ENCODE measurements at regions not wholly inside any gene's neighbourhood (a gene's known extent, or its start where the extent isn't known, plus 50 kb on each side); places are given as distances from the start of the nearest gene placed in this dataset.

DNA sequence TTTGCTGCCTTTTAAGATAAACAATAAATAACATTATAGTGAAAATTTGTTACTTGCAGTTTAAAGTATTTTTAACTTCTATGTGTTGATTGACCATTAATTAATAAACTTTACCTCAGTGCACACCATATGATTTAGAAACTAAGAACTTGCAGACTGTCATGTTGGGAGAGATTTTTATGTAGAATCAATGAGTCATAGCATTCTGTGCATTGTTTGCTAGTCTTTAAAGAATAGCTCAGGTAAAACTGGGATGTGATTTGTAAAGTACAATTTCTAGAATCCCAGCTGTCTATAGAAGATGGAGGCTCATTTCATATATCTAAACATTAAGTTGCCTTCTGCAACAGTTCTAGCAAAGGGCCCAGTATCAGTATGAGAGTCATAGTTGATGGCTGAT, 199.6 kb upstream of the SEMA3A start (continued):
- TF ChIP-seq TAF1 (IDR thresholded peaks at IDR 0.05; ENCODE audit: borderline replicate concordance, low read depth, low read length) (no peak), EZH2phosphoT487 (IDR thresholded peaks at IDR 0.05; ENCODE audit: borderline replicate concordance, low read depth) (no peak)

DNA sequence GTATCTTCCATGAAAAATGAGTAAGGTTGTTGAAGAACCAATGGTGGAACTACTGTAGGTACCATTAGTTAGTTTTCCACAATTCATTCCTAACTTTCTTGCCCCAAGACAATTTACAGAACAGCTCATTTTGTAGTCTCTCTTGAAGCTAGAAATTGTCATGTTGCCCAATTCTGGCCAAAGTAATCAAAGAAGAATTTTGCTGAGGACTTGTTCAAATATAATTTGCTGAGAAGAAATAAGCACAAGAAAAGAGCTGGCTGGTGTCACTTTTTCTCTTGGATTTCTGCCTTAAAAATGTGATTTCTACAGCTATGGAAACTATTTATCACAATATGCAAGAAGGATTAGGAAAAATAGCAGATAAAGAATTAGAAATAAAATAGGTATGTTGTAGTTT, 199.2 kb upstream of the SEMA3A start:
- H3K36me3 ChIP-seq (replicated peaks in 1 of 2; ENCODE audit: control insufficient read depth in 1 of 2, insufficient read depth in 2 of 2, low read length in 1 of 2): no peaks in the 10 kb centered on the region
- H2AFZ ChIP-seq (ENCODE audit: low read depth): no peak overlapping the region
- H3K27ac ChIP-seq (ENCODE audit: low read depth in 2 of 2, low read length in 1 of 2): no peak overlapping the region
- H3K4me1 ChIP-seq (ENCODE audit: control insufficient read depth in 1 of 2, insufficient read depth in 2 of 2, low read depth in 1 of 2, low read length in 1 of 2): no peaks in the 10 kb centered on the region
- no peak overlapping the region for H3K4me2 ChIP-seq
- no peaks in the 10 kb centered on the region for H3K79me2 ChIP-seq (ENCODE audit: insufficient read depth)
- H3K4me3 ChIP-seq (ENCODE audit: low read depth in 2 of 2, low read length in 1 of 2): no peak overlapping the region
- TF ChIP-seq POLR2AphosphoS5 (IDR thresholded peaks at IDR 0.05; ENCODE audit: low read depth, low read length): no peak
- no peak for TF ChIP-seq EP300 (IDR thresholded peaks at IDR 0.05; ENCODE audit: borderline replicate concordance in 1 of 2, low read depth in 1 of 2, low read length in 1 of 2)
- TF ChIP-seq MEF2A (IDR thresholded peaks at IDR 0.05; ENCODE audit: borderline replicate concordance, low read depth): no peak
- TF ChIP-seq TCF12 (IDR thresholded peaks at IDR 0.05): no peak
- TF ChIP-seq RFX5 (IDR thresholded peaks at IDR 0.05; ENCODE audit: low read length): no peak
- no peak for TF ChIP-seq NRF1 (IDR thresholded peaks at IDR 0.05; ENCODE audit: low read depth, low read length)
- no peak for TF ChIP-seq FOSL2 (IDR thresholded peaks at IDR 0.05; ENCODE audit: borderline replicate concordance, low read depth)
- TF ChIP-seq IRF3 (IDR thresholded peaks at IDR 0.05; ENCODE audit: low read depth, low read length): no peak
- TF ChIP-seq SIN3A (IDR thresholded peaks at IDR 0.05; ENCODE audit: borderline replicate concordance, low read depth, low read length): no peak
- TF ChIP-seq GATA2 (CRISPR knock-in tag; IDR thresholded peaks at IDR 0.05): no peak
- TF ChIP-seq, protein P1, sequence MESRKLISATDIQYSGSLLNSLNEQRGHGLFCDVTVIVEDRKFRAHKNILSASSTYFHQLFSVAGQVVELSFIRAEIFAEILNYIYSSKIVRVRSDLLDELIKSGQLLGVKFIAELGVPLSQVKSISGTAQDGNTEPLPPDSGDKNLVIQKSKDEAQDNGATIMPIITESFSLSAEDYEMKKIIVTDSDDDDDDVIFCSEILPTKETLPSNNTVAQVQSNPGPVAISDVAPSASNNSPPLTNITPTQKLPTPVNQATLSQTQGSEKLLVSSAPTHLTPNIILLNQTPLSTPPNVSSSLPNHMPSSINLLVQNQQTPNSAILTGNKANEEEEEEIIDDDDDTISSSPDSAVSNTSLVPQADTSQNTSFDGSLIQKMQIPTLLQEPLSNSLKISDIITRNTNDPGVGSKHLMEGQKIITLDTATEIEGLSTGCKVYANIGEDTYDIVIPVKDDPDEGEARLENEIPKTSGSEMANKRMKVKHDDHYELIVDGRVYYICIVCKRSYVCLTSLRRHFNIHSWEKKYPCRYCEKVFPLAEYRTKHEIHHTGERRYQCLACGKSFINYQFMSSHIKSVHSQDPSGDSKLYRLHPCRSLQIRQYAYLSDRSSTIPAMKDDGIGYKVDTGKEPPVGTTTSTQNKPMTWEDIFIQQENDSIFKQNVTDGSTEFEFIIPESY (IDR thresholded peaks at IDR 0.05; ENCODE audit: borderline replicate concordance, low read depth): no peak
- no peak for TF ChIP-seq FOXM1 (IDR thresholded peaks at IDR 0.05; ENCODE audit: low read depth)
- no peak for TF ChIP-seq JUND (IDR thresholded peaks at IDR 0.05)
- no peak for TF ChIP-seq USF1 (IDR thresholded peaks at IDR 0.05; ENCODE audit: borderline replicate concordance, low read depth)
- no peak for TF ChIP-seq RXRA (IDR thresholded peaks at IDR 0.05; ENCODE audit: borderline replicate concordance, low read depth)
- POLR2A ChIA-PET: no interaction called here
- H3K27me3 ChIP-seq (ENCODE audit: insufficient read depth): no peaks in the 10 kb centered on the region
- H3K9me3 ChIP-seq: 0 out of 2 replicates have a peak, but pooled peaks cover 4% of the 10 kb centered on the region
- no peaks in the 10 kb centered on the region for H3F3A ChIP-seq (replicated peaks; ENCODE audit: insufficient read depth)
- CTCF ChIA-PET: no interaction called here
- no peaks in the 10 kb centered on the region for H4K20me1 ChIP-seq (ENCODE audit: insufficient read depth)
- H3K9ac ChIP-seq: no peak overlapping the region
- no peak for DNase-seq
- H3K9me2 ChIP-seq: no peaks in the 10 kb centered on the region
